ENCODE measurements at regions not wholly inside any gene's neighbourhood (a gene's known extent, or its start where the extent isn't known, plus 50 kb on each side); places are given as distances from the start of the nearest gene placed in this dataset.

DNA sequence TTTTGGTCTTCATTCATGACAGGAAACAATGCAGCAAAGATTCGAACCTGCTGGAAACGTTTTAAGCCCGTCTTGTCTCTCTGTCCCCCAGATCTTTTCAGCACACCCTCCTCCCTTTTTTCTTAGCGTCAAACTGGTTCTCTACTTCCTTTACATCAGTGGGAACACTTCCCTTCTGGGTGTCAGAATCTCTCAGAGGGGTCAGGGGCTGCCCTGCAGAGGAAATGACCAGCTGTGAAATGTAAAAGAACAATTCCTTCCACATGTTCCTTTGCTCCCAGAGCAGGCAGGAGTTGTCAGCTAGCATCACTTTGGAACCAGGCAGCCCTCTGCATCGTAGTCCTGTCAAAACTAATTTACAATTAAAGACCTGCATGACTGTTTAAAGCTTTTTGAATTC is 619.0 kb downstream of the TFAP2A start:
- ChIA-PET POLR2A (no interaction called here), CTCF (no interaction called here)
- DNase-seq (ENCODE audit: low read depth, low spot score): no peak
- TF ChIP-seq, protein P1, sequence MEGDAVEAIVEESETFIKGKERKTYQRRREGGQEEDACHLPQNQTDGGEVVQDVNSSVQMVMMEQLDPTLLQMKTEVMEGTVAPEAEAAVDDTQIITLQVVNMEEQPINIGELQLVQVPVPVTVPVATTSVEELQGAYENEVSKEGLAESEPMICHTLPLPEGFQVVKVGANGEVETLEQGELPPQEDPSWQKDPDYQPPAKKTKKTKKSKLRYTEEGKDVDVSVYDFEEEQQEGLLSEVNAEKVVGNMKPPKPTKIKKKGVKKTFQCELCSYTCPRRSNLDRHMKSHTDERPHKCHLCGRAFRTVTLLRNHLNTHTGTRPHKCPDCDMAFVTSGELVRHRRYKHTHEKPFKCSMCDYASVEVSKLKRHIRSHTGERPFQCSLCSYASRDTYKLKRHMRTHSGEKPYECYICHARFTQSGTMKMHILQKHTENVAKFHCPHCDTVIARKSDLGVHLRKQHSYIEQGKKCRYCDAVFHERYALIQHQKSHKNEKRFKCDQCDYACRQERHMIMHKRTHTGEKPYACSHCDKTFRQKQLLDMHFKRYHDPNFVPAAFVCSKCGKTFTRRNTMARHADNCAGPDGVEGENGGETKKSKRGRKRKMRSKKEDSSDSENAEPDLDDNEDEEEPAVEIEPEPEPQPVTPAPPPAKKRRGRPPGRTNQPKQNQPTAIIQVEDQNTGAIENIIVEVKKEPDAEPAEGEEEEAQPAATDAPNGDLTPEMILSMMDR (IDR thresholded peaks at IDR 0.05; ENCODE audit: low read depth, low read length): no peak
- Histone ChIP-seq H3K27me3 (ENCODE audit: control insufficient read depth, insufficient read depth, low read length) (no peaks in the 10 kb centered on the region), H3K9me3 (ENCODE audit: control insufficient read depth, insufficient read depth, low read length) (no peaks in the 10 kb centered on the region), H3K27ac (ENCODE audit: low read depth, low read length) (no peak overlapping the region), H3K4me3 (ENCODE audit: low read depth, low read length) (no peak overlapping the region)

DNA sequence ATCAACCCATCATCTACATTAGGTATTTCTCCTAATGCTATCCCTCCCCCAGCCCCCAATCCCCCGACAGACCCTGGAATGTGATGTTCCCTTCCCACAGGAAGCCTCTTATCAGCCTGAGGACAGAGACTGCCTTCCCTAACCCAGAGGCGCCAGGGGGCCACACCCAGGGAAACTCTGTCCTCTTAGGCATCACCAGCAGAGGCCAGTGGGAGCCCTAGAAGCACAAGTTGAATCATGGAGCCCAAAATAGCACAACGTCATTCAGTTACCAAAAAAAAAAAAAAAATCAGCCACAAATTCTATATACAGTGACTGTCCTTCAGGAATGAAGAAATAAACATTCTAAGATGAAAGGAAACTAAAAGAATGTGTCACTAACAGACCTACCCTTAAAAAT is 625.7 kb downstream of the TFAP2A start:
- POLR2A ChIA-PET: no interaction called here
- no peaks in the 10 kb centered on the region for H3K27me3 ChIP-seq (ENCODE audit: control insufficient read depth, insufficient read depth, low read length)
- no peak overlapping the region for H3K27ac ChIP-seq (ENCODE audit: low read depth, low read length)
- DNase-seq (ENCODE audit: low read depth, low spot score): no peak
- CTCF ChIA-PET: no interaction called here
- H3K9me3 ChIP-seq (ENCODE audit: control insufficient read depth, insufficient read depth, low read length): no peaks in the 10 kb centered on the region; the same call in 1 of the 2 replicates
- H3K4me3 ChIP-seq (ENCODE audit: low read depth, low read length): no peak overlapping the region
- TF ChIP-seq, protein P1 (IDR thresholded peaks at IDR 0.05; ENCODE audit: low read depth, low read length): no peak

GRCh38 chr6:9784786-9785185 is 630.1 kb downstream of the TFAP2A start:
- Histone ChIP-seq H3K27ac (ENCODE audit: low read depth, low read length) (no peak overlapping the region), H3K4me3 (ENCODE audit: low read depth, low read length) (no peak overlapping the region), H3K27me3 (ENCODE audit: control insufficient read depth, insufficient read depth, low read length) (no peaks in the 10 kb centered on the region), H3K9me3 (ENCODE audit: control insufficient read depth, insufficient read depth, low read length) (no peaks in the 10 kb centered on the region; the same call in 1 of the 2 replicates)
- ChIA-PET POLR2A (no interaction called here), CTCF (no interaction called here)
- DNase-seq (ENCODE audit: low read depth, low spot score): no peak
- TF ChIP-seq, protein P1 (IDR thresholded peaks at IDR 0.05; ENCODE audit: low read depth, low read length): no peak

DNA sequence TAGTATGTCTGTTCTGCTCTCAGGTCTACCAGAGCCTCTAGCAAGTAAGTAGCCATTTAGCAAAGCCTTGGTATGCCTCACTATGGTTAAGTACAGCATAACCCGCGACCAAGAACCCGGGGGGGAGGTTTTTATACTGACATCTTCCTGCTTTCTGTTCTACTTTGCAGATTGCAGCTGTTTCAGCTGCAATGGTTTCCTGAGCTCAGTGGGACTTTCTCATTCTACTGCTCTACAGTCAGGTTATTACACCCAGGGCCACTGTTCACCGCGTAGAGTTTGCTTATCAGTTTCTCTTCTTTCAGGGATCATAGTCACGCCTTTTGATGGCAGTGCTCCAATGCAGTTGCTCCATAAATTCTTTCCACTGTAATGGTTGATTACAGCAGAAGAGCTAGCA is 631.3 kb downstream of the TFAP2A start:
- CTCF ChIA-PET: interaction anchor here (1.3 kb wide), 1 partner anchor 631 kb away, joined by 3 read pairs; the partner anchor contains the start of gene TFAP2A
- peak overlapping the region; percentile 62 for H3K27ac ChIP-seq (ENCODE audit: low read depth, low read length)
- no peaks in the 10 kb centered on the region; the same call in 1 of the 2 replicates for H3K9me3 ChIP-seq (ENCODE audit: control insufficient read depth, insufficient read depth, low read length)
- H3K27me3 ChIP-seq (ENCODE audit: control insufficient read depth, insufficient read depth, low read length): no peaks in the 10 kb centered on the region
- POLR2A ChIA-PET: interaction anchor here (0.6 kb wide), 1 partner anchor 73 kb away, joined by 8 read pairs; no protein-coding TSS in a partner anchor
- TF ChIP-seq, protein P1 (IDR thresholded peaks at IDR 0.05; ENCODE audit: low read depth, low read length): no peak
- DNase-seq (ENCODE audit: low read depth, low spot score): peak; percentile 27
- H3K4me3 ChIP-seq (ENCODE audit: low read depth, low read length): no peak overlapping the region

- no peaks in the 10 kb centered on the region for H3K27me3 ChIP-seq (ENCODE audit: control insufficient read depth, insufficient read depth, low read length)
- peak; percentile 24 for DNase-seq (ENCODE audit: low read depth, low spot score)
- peaks cover 5% of the 10 kb centered on the region; the same call in 1 of the 2 replicates for H3K9me3 ChIP-seq (ENCODE audit: control insufficient read depth, insufficient read depth, low read length)
- POLR2A ChIA-PET: no interaction called here
- H3K27ac ChIP-seq (ENCODE audit: low read depth, low read length): no peak overlapping the region
- no peak overlapping the region for H3K4me3 ChIP-seq (ENCODE audit: low read depth, low read length)
- TF ChIP-seq, protein P1 (IDR thresholded peaks at IDR 0.05; ENCODE audit: low read depth, low read length): no peak
- CTCF ChIA-PET: interaction anchor here (0.9 kb wide), 1 partner anchor 9 kb away, joined by 3 read pairs; no protein-coding TSS in a partner anchor
Observed at GRCh38 chr6:9766240-9766915, 648.5 kb downstream of the TFAP2A start.
